HL-60 (cell line): ENCODE measurements at regions not wholly inside any gene's neighbourhood (a gene's known extent, or its start where the extent isn't known, plus 50 kb on each side); places are given as distances from the start of the nearest gene placed in this dataset.

Source experiments
- DNase-seq, 2 experiments: peaks; one replicate each; pipeline ENCODE4 v3.0.0-alpha.2; 2010 to 2020; ENCODE audit warnings: low read depth in 1 of 2, low spot score in 1 of 2
- H3K27ac ChIP-seq: fragments of 250-450 bp; sonication (Bioruptor Pico); replicated peaks from 2 replicates; pipeline ENCODE4 v1.5.1; 2020; ENCODE audit warnings: mild to moderate bottlenecking, moderate library complexity
- H3K27me3 ChIP-seq: fragments of 250-450 bp; sonication (Bioruptor Pico); 2 replicates; pipeline ENCODE4 v1.5.1; 2021; ENCODE audit warnings: mild to moderate bottlenecking, moderate library complexity; ENCODE audit not compliant: insufficient read depth, poor library complexity, severe bottlenecking
- H3K4me3 ChIP-seq: replicated peaks from 2 replicates; pipeline ENCODE4 v1.5.1; 2011; ENCODE audit warnings: mild to moderate bottlenecking, control low read depth, low read length; ENCODE audit not compliant: insufficient read depth
- CTCF ChIP-seq: IDR thresholded peaks from one replicate; pipeline ENCODE4 v1.5.1; 2011; ENCODE audit warnings: low read length, control low read depth, inconsistent platforms; ENCODE audit not compliant: insufficient read depth
- GABPA ChIP-seq: IDR thresholded peaks from 2 replicates; pipeline ENCODE4 v1.6.1; 2012; ENCODE audit warnings: low read depth
- POLR2AphosphoS5 ChIP-seq: IDR thresholded peaks from 2 replicates; pipeline ENCODE4 v1.6.1; 2012; ENCODE audit warnings: low read depth
- REST ChIP-seq: IDR thresholded peaks from 2 replicates; pipeline ENCODE4 v1.6.1; 2012; ENCODE audit warnings: low read depth; ENCODE audit not compliant: insufficient replicate concordance
- SPI1 ChIP-seq: IDR thresholded peaks from 2 replicates; pipeline ENCODE4 v1.6.1; 2012; ENCODE audit warnings: low read depth, mild to moderate bottlenecking, borderline replicate concordance

- peak overlapping the region; percentile 43 for H3K4me3 ChIP-seq
- no peaks in the 10 kb centered on the region for H3K27me3 ChIP-seq
- H3K27ac ChIP-seq: peak overlapping the region; percentile 63
- TF ChIP-seq GABPA (no peak), POLR2AphosphoS5 (0 out of 2 replicates have a peak, but pooled peaks have one; percentile 21), CTCF (no peak), REST (no peak)
- DNase-seq: peak; percentile 66 to 83
Measured at GRCh38 chr5:42950456-42951292, 89.4 kb downstream of the ANXA2R start.

GRCh38 chr5:42950116-42950455, 90.0 kb downstream of the ANXA2R start:
- H3K4me3 ChIP-seq: peak overlapping the region; percentile 43
- no peak for TF ChIP-seq SPI1
- TF ChIP-seq GABPA: no peak
- no peak for TF ChIP-seq CTCF
- TF ChIP-seq POLR2AphosphoS5: no peak
- no peak for TF ChIP-seq REST
- H3K27ac ChIP-seq: peak overlapping the region; percentile 63
- DNase-seq: no peak
- no peaks in the 10 kb centered on the region for H3K27me3 ChIP-seq

- DNase-seq: peak; percentile 51 to 79
- peak; percentile 51 for TF ChIP-seq GABPA
- TF ChIP-seq SPI1: no peak
- no peak for TF ChIP-seq REST
- peak; percentile 36 for TF ChIP-seq CTCF
- peak overlapping the region; percentile 63 for H3K27ac ChIP-seq
- H3K27me3 ChIP-seq: no peaks in the 10 kb centered on the region
- peak overlapping the region; percentile 25 for H3K4me3 ChIP-seq
Measured at GRCh38 chr5:42949348-42950115, 90.6 kb downstream of the ANXA2R start.
